B cell (primary cell): ENCODE measurements at regions not wholly inside any gene's neighbourhood (a gene's known extent, or its start where the extent isn't known, plus 50 kb on each side); places are given as distances from the start of the nearest gene placed in this dataset.

ENCODE experiments used
- ATAC-seq: fragments of 200-7000 bp; cut with Tn5 transposase; one replicate; pipeline ENCODE4 v1.10.0; 2021; ENCODE audit warnings: low read depth, mild to moderate bottlenecking, moderate number of reproducible peaks, moderate library complexity
- CTCF ChIA-PET: fragments of 350-600 bp; sonication (Branson Sonifier 250); formaldehyde crosslinking; loops from one replicate; lab custom pipeline; 2021; ENCODE audit warnings: antibody characterized with exemption, inconsistent platforms; lab: Charles Lee
- POLR2A ChIA-PET: fragments of 350-600 bp; sonication (Branson Sonifier 250); formaldehyde crosslinking; loops from one replicate; lab custom pipeline; 2021; ENCODE audit warnings: antibody characterized with exemption; lab: Charles Lee
- DNase-seq: peaks from one replicate; pipeline ENCODE4 v3.0.0; 2013
- H2AFZ ChIP-seq: 2 replicates; pipeline ENCODE4 v1.6.1; 2012; ENCODE audit warnings: mild to moderate bottlenecking, low read depth, low read length; ENCODE audit not compliant: insufficient read depth, poor library complexity, severe bottlenecking
- H3K27ac ChIP-seq, 2 donors: 1 replicate in 1 of 2; 2 replicates in 1 of 2; pipeline ENCODE4 v1.5.1; 2012 to 2013; ENCODE audit warnings: low read length in 2 of 2, mild to moderate bottlenecking in 2 of 2, moderate library complexity in 1 of 2
- H3K27me3 ChIP-seq, 4 experiments: fragments of 200-600 bp in 1 of 4; sonication (generic) in 1 of 4; replicated peaks in 1 of 4; 1 replicate in 2 of 4; 2 replicates in 2 of 4; pipeline versions ENCODE4 v1.6.1 to v1.7.0; 2013 to 2016; ENCODE audit warnings: low read length in 3 of 4, mild to moderate bottlenecking in 2 of 4, mixed read lengths in 1 of 4, moderate library complexity in 1 of 4; ENCODE audit not compliant: insufficient read depth in 4 of 4, control insufficient read depth in 3 of 4; ENCODE audit errors: control extremely low read depth in 1 of 4
- H3K36me3 ChIP-seq, 2 experiments: replicated peaks in 1 of 2; 1 replicate in 1 of 2; 2 replicates in 1 of 2; pipeline versions ENCODE4 v1.6.1 to v1.7.1; 2013; ENCODE audit warnings: low read length in 1 of 2; ENCODE audit not compliant: insufficient read depth in 2 of 2, control insufficient read depth in 1 of 2; ENCODE audit errors: control extremely low read depth in 1 of 2, extremely low read depth in 1 of 2
- H3K4me1 ChIP-seq, 2 donors: fragments of 200-600 bp in 1 of 2; sonication (generic) in 1 of 2; 1 replicate in 1 of 2; 2 replicates in 1 of 2; pipeline versions ENCODE4 v1.5.1 to v1.6.1; 2013 to 2017; ENCODE audit warnings: low read length in 2 of 2; ENCODE audit not compliant: control insufficient read depth in 2 of 2, insufficient read depth in 2 of 2
- H3K4me2 ChIP-seq: replicated peaks from 2 replicates; pipeline ENCODE3; 2012; ENCODE audit warnings: mild to moderate bottlenecking, low read depth, low read length; ENCODE audit not compliant: poor library complexity, severe bottlenecking
- H3K4me3 ChIP-seq, 5 experiments: fragments of 200-600 bp in 1 of 5; sonication (generic) in 1 of 5; 1 replicate in 3 of 5; 2 replicates in 2 of 5; pipeline versions ENCODE4 v1.5.1 to v1.7.0; 2011 to 2016; ENCODE audit warnings: low read length in 4 of 5, mild to moderate bottlenecking in 4 of 5, low read depth in 2 of 5, control low read depth in 1 of 5, moderate library complexity in 1 of 5; ENCODE audit not compliant: insufficient read depth in 1 of 5; ENCODE audit errors: control extremely low read depth in 1 of 5, extremely low read depth in 1 of 5
- H3K79me2 ChIP-seq: fragments of 200-600 bp; sonication (generic); one replicate; pipeline ENCODE4 v1.6.0; 2016; ENCODE audit warnings: low read length; ENCODE audit not compliant: control insufficient read depth, insufficient read depth
- H3K9ac ChIP-seq: fragments of 200-600 bp; sonication (generic); 2 replicates; pipeline ENCODE4 v1.6.1; 2017; ENCODE audit warnings: mild to moderate bottlenecking, low read length, moderate library complexity
- H3K9me3 ChIP-seq, 3 donors: one replicate each; pipeline versions ENCODE4 v1.6.1 to v1.7.1; 2013; ENCODE audit warnings: low read length in 2 of 3; ENCODE audit not compliant: control insufficient read depth in 2 of 3, insufficient read depth in 1 of 3; ENCODE audit errors: control extremely low read depth in 1 of 3
- H4K20me1 ChIP-seq: 2 replicates; pipeline ENCODE4 v1.6.0; 2012; ENCODE audit warnings: mild to moderate bottlenecking, low read length; ENCODE audit not compliant: insufficient read depth, control insufficient read depth, poor library complexity, severe bottlenecking
- H3K27ac Mint-ChIP-seq: one replicate; pipeline ENCODE4 v1.8.0; 2021; ENCODE audit warnings: mixed read lengths
- H3K27me3 Mint-ChIP-seq: one replicate; pipeline ENCODE4 v1.8.0; 2021; ENCODE audit warnings: mixed read lengths
- H3K4me1 Mint-ChIP-seq: one replicate; pipeline ENCODE4 v1.8.0; 2021; ENCODE audit warnings: mixed read lengths
- H3K4me3 Mint-ChIP-seq: one replicate; pipeline ENCODE4 v1.8.0; 2021; ENCODE audit warnings: mixed read lengths
- H3K9me3 Mint-ChIP-seq: one replicate; pipeline ENCODE4 v1.8.0; 2022; ENCODE audit warnings: mixed read lengths; ENCODE audit not compliant: insufficient read depth
- EZH2 ChIP-seq: IDR thresholded peaks from 2 replicates; pipeline ENCODE4 v1.6.1; 2012; ENCODE audit warnings: borderline replicate concordance, low read depth, mild to moderate bottlenecking, moderate library complexity, low read length; ENCODE audit not compliant: insufficient read depth, poor library complexity, severe bottlenecking
- WGBS: methylation state at CpG from one replicate; pipeline ENCODE4 v1.1.5; 2013; ENCODE audit warnings: missing lambda C conversion rate; ENCODE audit not compliant: insufficient coverage; 5-methylcytosine and 5-hydroxymethylcytosine counted together
- intact Hi-C: fragments of 100-400 bp; cut with micrococcal nuclease; formaldehyde crosslinking; loops from one replicate; pipeline ENCODE4 v1.10.0; 2022
- TF ChIP-seq, protein P1 (sequence below): fragments of 200-600 bp; IDR thresholded peaks from one replicate; pipeline ENCODE4 v1.8.0; 2022; ENCODE audit warnings: antibody characterized with exemption, mild to moderate bottlenecking

DNA sequence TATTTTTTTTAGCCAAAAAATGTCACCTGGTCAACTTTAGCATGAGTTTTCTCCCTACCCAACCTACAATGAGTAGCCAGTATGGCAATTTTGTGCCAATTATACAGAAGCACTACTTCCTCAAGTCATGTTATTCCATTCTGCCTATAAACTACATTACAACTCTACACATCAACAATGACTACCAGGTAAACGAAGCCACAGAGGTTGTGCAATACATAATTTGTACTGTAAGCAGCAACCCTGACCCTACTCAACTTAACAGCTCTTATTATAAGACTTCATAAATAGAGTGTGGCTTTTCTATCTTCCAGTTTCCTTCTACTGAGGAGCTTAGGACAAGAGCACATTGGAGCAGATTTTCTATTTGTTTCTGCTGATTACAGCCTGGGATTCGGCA is 160.5 kb downstream of the HS3ST1 start:
- ChIA-PET CTCF (interaction anchor here (0.7 kb wide), 1 partner anchor 269 kb away, joined by 3 read pairs; no protein-coding TSS in a partner anchor), POLR2A (no interaction called here)
- H3K27ac Mint-ChIP-seq: no peak overlapping the region
- Histone ChIP-seq H3K27me3 (no peaks in the 10 kb centered on the region), H3K36me3 (no peaks in the 10 kb centered on the region), H3K9ac (no peak overlapping the region), H2AFZ (no peak overlapping the region), H3K4me3 (no peak overlapping the region), H3K9me3 (peaks cover 2 to 6% (median 3%) of the 10 kb centered on the region in 3 donors), H3K4me1 (no peaks in the 10 kb centered on the region), H3K4me2 (no peak overlapping the region), H4K20me1 (no peaks in the 10 kb centered on the region), H3K79me2 (no peaks in the 10 kb centered on the region), H3K27ac (no peak overlapping the region)
- peaks cover 4% of the 10 kb centered on the region for H3K9me3 Mint-ChIP-seq
- H3K4me3 Mint-ChIP-seq: no peak overlapping the region
- no peak for DNase-seq
- no peaks in the 10 kb centered on the region for H3K4me1 Mint-ChIP-seq
- no peak for ATAC-seq
- no CpG with 5 or more reads among the region's 2 CpGs for WGBS
- intact Hi-C loops: no loop called here
- H3K27me3 Mint-ChIP-seq: peaks cover 12% of the 10 kb centered on the region
- no peak for TF ChIP-seq EZH2
- TF ChIP-seq, protein P1, sequence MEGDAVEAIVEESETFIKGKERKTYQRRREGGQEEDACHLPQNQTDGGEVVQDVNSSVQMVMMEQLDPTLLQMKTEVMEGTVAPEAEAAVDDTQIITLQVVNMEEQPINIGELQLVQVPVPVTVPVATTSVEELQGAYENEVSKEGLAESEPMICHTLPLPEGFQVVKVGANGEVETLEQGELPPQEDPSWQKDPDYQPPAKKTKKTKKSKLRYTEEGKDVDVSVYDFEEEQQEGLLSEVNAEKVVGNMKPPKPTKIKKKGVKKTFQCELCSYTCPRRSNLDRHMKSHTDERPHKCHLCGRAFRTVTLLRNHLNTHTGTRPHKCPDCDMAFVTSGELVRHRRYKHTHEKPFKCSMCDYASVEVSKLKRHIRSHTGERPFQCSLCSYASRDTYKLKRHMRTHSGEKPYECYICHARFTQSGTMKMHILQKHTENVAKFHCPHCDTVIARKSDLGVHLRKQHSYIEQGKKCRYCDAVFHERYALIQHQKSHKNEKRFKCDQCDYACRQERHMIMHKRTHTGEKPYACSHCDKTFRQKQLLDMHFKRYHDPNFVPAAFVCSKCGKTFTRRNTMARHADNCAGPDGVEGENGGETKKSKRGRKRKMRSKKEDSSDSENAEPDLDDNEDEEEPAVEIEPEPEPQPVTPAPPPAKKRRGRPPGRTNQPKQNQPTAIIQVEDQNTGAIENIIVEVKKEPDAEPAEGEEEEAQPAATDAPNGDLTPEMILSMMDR: no peak

DNA sequence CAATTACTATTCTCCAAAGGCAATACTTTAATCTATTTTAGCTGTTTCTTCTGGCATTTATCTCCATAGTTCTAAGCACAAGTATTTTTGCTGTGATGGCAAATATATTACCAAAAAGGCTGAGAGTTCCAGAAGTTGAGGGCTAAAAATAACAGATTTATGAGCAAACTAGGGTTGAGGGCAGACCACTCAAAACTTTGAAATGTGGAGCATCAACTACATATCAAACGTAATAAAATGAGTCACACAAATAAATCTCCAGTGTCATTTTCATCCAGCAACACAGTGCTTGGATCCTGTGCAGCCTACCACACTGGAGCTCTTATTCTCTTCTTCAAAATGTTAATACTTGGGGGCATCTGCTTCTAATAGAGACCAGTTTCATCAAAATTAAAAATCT is 163.9 kb downstream of the HS3ST1 start:
- 67% methylated on average over 1 of the region's 1 CpG for WGBS
- H4K20me1 ChIP-seq: no peaks in the 10 kb centered on the region

More for the DNA sequence above, 163.9 kb downstream of the HS3ST1 start:
- no peak overlapping the region for H3K9ac ChIP-seq
- no peaks in the 10 kb centered on the region for H3K79me2 ChIP-seq
- H3K27ac ChIP-seq: no peak overlapping the region
- CTCF ChIA-PET: no interaction called here
- H3K9me3 ChIP-seq: peaks cover 2 to 7% (median 6%) of the 10 kb centered on the region in 3 donors
- no peak overlapping the region for H3K4me2 ChIP-seq
- DNase-seq (no peak), ATAC-seq (no peak)
- POLR2A ChIA-PET: no interaction called here
- no peaks in the 10 kb centered on the region for H3K27me3 ChIP-seq
- Mint-ChIP-seq H3K4me3 (no peak overlapping the region), H3K4me1 (no peaks in the 10 kb centered on the region), H3K27ac (no peak overlapping the region), H3K9me3 (peaks cover 4% of the 10 kb centered on the region), H3K27me3 (peaks cover 6% of the 10 kb centered on the region)
- no peak overlapping the region for H3K4me3 ChIP-seq
- no peaks in the 10 kb centered on the region for H3K4me1 ChIP-seq
- no peaks in the 10 kb centered on the region for H3K36me3 ChIP-seq
- intact Hi-C loops: no loop called here
- no peak overlapping the region for H2AFZ ChIP-seq
- TF ChIP-seq, protein P1: no peak
- TF ChIP-seq EZH2: no peak
